ENCODE measurements at regions not wholly inside any gene's neighbourhood (a gene's known extent, or its start where the extent isn't known, plus 50 kb on each side); places are given as distances from the start of the nearest gene placed in this dataset.

DNA sequence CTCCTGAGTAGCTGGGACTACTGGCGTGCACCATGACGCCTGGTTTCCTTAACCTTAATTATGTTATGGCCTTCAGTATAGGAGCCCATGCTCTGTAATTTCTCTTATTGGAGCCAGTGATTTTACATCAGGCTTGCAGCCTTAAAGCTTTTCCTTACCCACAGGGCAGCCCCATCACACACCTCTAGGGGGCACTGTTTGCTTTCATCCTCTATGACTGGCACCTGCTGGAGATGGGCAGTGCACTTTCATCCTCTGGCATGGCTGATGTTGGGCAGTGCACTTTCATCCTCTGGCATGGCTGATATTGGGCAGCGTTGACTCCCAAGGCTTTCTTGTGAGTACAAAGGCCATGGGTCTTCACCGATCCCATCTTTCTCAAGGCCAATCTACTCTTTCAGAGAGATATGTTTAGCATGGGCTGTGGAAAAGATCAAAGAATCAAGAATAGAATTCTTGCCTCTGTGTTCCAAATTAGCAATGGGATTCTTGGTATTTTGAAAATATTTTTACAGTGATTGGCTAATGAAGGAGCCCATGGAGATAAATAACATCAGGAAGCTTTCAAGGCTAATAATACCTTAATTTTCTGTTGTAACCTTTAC lies 80.7 kb upstream of the MEX3C start:
- Histone ChIP-seq H3K9me3 (no peaks in the 10 kb centered on the region), H3K27ac (no peak overlapping the region), H3K36me3 (no peaks in the 10 kb centered on the region), H3K4me3 (no peak overlapping the region), H3K27me3 (no peaks in the 10 kb centered on the region), H3K4me1 (no peaks in the 10 kb centered on the region)
- DNase-seq (ENCODE audit: low spot score): no peak
- TF ChIP-seq, protein P1, sequence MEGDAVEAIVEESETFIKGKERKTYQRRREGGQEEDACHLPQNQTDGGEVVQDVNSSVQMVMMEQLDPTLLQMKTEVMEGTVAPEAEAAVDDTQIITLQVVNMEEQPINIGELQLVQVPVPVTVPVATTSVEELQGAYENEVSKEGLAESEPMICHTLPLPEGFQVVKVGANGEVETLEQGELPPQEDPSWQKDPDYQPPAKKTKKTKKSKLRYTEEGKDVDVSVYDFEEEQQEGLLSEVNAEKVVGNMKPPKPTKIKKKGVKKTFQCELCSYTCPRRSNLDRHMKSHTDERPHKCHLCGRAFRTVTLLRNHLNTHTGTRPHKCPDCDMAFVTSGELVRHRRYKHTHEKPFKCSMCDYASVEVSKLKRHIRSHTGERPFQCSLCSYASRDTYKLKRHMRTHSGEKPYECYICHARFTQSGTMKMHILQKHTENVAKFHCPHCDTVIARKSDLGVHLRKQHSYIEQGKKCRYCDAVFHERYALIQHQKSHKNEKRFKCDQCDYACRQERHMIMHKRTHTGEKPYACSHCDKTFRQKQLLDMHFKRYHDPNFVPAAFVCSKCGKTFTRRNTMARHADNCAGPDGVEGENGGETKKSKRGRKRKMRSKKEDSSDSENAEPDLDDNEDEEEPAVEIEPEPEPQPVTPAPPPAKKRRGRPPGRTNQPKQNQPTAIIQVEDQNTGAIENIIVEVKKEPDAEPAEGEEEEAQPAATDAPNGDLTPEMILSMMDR (IDR thresholded peaks at IDR 0.05): peak in 1 of 2 donors; percentile 40

DNA sequence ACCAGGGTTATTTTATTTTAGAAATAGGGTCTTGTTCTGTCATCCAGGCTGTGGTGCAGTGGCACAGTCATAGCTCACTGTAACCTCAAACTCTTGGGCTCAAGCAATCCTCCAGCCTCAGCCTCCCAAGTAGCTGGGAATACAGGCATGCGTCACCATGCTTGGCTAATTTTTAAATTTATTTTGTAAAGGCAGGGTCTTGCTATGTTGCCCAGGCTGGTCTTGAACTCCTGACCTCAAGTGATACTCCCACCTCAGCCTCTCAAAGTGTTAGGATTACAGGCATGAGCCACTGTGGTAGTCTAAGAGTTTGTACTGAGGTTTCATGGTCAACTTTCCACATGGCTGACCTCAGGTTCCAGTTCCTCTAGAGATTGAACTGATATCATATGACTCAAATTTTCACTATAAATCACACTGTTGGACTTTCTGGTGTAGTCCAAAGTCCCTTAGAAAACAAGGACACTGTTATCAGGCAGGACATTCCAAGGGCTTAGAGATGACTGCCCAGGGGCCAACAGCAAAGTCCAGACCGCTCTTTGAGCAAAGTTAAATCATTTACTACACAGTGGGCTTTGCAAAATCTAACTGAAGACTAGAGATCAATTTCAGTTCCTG lies 82.0 kb upstream of the MEX3C start:
- DNase-seq (ENCODE audit: low spot score): no peak
- Histone ChIP-seq H3K36me3 (no peaks in the 10 kb centered on the region), H3K27me3 (no peaks in the 10 kb centered on the region), H3K4me3 (no peak overlapping the region), H3K9me3 (no peaks in the 10 kb centered on the region), H3K27ac (no peak overlapping the region), H3K4me1 (no peaks in the 10 kb centered on the region)
- TF ChIP-seq, protein P1 (IDR thresholded peaks at IDR 0.05): no peak

DNA sequence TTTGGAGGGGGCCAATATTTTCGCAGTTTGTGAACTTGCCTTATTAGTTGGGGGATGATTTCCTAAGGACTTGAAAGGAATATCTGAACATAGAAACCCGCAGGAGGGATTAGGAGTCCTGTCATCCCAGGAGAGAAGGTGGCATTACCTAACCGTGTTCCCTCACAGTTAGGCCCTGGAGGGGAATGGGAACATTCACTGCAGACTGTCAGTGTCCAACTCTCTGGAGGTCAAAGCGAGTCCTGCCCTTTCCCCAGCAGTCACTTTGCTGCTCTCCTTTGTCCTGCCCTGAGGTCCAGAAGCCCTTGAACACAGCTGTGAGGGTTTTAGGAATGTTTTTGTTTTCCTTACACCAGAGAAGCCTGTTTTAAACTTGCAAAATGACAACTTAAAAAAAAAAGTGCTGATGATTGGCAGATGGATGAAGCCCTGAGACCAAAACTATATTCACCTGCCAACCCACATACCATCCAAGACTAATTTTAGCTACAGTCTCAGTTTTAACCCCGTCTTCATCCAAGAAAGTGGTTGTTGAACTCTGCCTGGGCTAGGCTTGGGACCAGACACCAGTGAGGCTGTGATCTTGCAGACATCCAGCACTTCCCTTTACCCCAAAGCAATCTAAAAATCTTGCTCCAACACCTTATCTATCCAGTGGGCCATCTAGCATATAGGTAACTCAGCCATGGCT lies 90.5 kb upstream of the MEX3C start:
- Histone ChIP-seq H3K36me3 (no peaks in the 10 kb centered on the region), H3K4me3 (no peak overlapping the region), H3K9me3 (no peaks in the 10 kb centered on the region), H3K4me1 (peaks cover 0 to 2% of the 10 kb centered on the region in 2 donors), H3K27me3 (no peaks in the 10 kb centered on the region), H3K27ac (no peak overlapping the region)
- no peak for DNase-seq (ENCODE audit: low spot score)
- TF ChIP-seq, protein P1 (IDR thresholded peaks at IDR 0.05): no peak

DNA sequence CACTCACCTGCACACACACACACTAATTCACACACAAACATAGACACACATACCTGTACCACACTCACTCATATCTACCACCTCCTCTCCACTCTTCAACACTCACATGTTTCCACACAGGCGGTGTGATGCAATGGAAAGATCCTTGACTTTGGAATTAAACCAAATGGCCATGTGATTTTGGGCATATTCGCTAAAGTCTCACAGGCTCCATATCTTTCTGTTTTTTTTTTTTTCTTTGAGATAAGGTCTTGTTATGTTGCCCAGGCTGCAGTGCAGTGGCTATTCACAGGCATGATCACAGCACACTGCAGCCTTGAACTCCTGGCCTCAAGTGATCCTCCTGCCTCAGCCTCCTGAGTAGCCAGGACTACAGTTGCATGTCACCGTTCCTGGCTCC lies 91.1 kb upstream of the MEX3C start:
- H3K36me3 ChIP-seq: no peaks in the 10 kb centered on the region
- DNase-seq (ENCODE audit: low spot score): no peak
- H3K9me3 ChIP-seq: no peaks in the 10 kb centered on the region
- no peaks in the 10 kb centered on the region for H3K27me3 ChIP-seq
- H3K4me3 ChIP-seq: no peak overlapping the region
- peaks cover 0 to 2% of the 10 kb centered on the region in 2 donors for H3K4me1 ChIP-seq
- no peak overlapping the region for H3K27ac ChIP-seq
- TF ChIP-seq, protein P1 (IDR thresholded peaks at IDR 0.05): no peak

DNA sequence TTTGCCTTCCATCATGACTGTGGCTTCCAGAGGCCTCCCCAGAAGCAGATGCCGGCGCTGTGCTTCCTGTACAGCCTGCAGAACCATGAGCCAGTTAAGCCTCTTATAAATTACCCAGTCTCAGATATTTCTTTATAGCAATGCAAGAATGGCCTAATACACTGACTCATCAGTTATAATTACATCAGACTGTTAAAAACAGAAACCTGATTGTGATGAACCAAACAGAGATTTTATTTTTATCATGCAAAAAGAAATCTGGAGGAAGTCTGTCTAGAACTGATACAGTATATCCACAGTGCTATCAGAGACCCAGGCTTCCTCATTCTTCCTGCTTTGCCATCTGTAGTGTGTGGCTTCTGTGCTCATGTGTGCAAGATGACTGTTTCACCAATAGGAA lies 93.4 kb upstream of the MEX3C start:
- TF ChIP-seq, protein P1 (IDR thresholded peaks at IDR 0.05): no peak
- Histone ChIP-seq H3K9me3 (no peaks in the 10 kb centered on the region), H3K4me3 (no peak overlapping the region), H3K27me3 (no peaks in the 10 kb centered on the region), H3K36me3 (no peaks in the 10 kb centered on the region), H3K4me1 (peaks cover 0 to 2% of the 10 kb centered on the region in 2 donors), H3K27ac (no peak overlapping the region)
- DNase-seq (ENCODE audit: low spot score): no peak
